Eye (tissue), 1 donor: ENCODE measurements at regions not wholly inside any gene's neighbourhood (a gene's known extent, or its start where the extent isn't known, plus 50 kb on each side); places are given as distances from the start of the nearest gene placed in this dataset.
"Not testable (repeated sequence)": the region's sequence is repeated elsewhere in the genome, so short reads cannot be mapped to it uniquely, and the experiment has no call there.

Experiments used
- DNase-seq: peaks from one replicate; pipeline ENCODE4 v3.0.0-alpha.2; 2015

- no peak for DNase-seq
Observed at GRCh38 chr2:107648781-107649404, 177.8 kb upstream of the RGPD4 start.

DNA sequence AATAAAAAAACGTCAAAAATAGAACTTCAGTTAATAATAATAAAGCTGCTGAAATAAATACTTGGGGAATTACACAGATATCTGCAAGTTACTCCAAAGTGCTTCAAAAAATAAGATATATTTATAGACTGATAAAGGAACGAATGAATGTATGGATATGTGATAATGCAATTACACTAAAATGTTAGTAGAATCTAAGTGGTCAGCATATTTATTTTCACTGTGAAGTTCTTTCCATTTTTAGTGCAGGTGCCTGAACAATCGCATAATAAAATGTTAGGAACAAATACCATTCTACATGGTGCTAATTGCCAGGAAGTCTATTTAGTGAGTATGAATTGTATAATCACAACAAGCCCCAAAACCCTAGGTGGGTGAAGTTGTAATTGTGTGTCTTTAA lies 169.6 kb upstream of the RGPD4 start:
- no peak for DNase-seq

- DNase-seq = no peak
Observed at GRCh38 chr2:107663632-107664031, 163.1 kb upstream of the RGPD4 start.

DNA sequence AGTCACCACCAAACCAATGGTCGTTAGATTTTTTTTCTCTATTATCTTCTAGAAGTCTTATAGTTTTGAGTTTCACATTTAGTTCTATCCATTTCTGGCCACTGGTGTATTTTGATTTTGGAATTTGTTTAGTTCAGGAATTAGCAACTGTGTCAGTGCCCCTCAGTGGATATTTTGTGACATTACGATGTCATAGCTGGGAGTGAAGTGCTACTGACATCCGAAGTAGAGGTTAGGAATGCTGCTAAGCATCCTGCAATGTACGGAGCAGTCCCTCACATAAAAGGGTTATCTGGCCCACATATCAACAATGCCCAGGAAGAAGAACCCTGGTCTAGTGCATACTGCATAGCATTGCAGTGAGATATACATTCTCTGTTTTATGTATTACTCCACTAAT lies 157.4 kb upstream of the RGPD4 start:
- DNase-seq = peak; percentile 28

DNA sequence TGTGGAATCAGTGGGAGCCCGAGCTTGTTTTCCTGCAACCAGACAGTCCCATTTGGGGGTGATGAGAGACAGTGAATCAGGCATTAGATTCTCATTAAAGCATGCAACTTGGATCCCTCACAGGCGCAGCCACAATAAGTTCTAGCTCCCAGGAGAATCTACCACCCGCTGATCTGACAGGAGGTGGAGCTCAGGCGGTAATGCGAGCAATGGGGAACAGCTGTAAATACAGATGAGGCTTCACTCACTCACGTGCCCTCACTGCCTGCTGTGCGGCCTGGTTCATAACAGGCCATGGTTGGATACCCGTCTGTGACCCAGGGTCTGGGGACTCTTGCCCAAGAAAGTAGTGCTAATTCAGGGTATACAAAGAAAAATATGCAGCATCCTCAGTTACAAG lies 144.8 kb upstream of the RGPD4 start:
- DNase-seq = no peak

- DNase-seq = no peak
Observed at GRCh38 chr2:107684421-107684820, 142.3 kb upstream of the RGPD4 start.

DNA sequence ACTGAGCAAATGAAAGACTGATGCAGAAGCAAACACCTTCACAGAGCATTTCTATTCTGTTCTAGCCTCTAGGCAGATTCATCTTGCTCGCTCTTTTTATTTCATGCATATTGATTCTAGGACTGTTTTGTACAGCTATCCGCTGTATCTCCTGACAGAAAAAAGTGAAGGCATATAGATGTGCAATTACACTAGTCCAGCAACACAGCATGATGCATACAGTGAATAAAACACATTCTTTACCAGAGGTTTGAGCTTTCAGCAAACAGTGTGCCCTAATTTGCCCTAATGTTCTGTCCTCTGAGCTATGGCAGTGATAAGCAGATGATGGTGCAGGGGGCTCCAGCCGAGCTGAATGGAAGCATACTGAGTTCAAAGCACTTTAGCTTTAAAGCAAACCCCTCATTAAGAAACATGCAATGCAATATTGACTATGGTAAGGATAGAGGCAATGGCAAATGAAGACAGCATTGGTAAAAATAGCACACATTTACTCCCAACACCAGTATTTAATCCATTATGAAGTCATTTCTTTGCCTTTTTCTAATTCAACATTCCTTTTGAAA lies 141.2 kb upstream of the RGPD4 start:
- DNase-seq = peak; percentile 19

- peak; percentile 13 for DNase-seq
Observed at GRCh38 chr2:107687073-107687472, 139.6 kb upstream of the RGPD4 start.

DNA sequence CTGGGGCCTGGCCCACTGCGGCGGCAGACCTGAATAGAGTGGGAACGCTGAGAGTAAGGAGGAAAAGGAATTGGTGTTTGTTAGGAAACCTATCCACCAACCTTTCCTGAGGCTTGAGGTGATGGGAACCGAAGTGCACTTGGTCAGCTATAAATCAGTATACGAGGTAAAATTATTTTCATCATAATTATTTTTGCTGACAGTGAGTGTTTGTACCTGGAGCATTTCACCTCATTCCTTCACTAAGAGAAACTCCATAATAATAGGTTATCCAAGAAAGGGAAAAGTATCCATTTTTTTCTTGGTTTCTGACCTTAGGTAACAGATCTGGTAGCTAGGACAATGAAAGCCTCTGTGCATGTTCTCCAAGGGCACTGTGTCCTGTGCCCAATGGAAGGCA lies 138.6 kb upstream of the RGPD4 start:
- DNase-seq = no peak

DNA sequence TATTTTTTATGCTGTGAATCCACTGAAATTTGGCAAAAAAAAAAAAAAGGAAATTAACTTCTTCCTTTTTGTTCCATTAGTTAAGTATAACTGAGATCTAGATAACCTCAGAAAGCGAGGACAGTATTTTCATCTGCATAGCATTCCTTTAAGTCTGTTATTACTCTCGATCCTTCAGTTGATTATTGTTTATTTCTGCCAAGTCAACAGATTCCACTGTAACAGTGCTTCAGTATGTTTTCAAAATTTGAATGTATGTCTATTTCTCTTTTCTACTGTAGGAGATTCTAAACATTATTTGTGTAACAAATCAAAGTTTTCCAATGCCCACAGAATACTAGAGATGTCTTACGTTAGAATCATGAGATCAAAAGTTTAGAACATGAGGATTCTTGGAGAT lies 133.1 kb upstream of the RGPD4 start:
- DNase-seq = no peak

DNA sequence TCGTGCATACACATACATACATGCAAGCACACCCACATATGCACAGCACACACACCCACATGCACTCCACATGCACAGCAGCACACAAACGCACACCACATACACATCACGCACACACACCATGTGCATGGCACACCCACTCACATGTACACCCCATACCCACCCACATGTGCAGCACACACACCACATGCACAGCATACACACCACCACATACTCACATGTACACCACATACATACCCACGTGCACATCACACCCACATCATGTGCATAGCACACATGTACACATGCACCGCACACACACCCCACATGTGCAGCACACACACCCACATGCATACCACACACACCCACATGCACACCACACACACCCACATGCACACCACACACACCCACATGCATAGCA lies 132.0 kb upstream of the RGPD4 start:
- DNase-seq = no peak

GRCh38 chr2:107697385-107697784 lies 129.3 kb upstream of the RGPD4 start:
- DNase-seq = no peak

GRCh38 chr2:107698861-107699260 lies 127.8 kb upstream of the RGPD4 start:
- DNase-seq = no peak

DNA sequence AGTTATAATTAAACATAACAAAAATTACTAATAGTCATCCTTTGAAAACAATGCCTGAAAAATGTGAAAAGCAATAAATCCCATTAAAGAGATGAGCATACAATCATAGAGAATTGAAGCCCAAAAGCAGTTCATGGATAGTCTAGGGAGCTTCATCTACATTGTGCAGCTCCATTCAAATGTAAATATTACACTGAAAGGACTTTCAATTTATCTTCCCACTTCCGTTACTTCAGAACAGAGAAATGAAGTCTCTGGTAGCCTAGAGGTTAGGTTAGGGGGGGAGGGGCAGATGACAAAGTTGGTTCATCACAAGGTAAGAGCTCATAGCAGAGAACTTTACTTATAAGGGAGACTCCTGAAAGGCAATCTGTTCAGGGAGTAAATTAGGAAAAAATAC lies 126.6 kb upstream of the RGPD4 start:
- no peak for DNase-seq

DNA sequence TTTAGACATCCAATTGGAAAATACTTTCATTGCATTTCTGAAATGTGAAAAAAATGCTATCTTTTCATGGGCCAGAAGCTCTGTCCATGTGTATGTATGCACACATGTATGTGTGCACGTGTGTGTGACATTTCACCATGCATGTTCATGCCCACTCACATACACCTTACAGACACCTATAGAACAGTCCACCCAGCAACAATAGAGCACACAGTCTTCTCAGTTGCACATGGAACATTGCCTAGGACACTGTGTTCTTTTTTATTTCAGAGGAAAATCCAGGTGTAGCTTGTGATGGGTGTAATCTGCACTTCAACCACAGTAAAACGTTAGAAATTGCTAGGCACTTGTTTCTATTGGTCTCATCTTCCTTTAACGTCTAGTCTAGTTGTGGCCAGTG lies 114.8 kb upstream of the RGPD4 start:
- DNase-seq = no peak

DNA sequence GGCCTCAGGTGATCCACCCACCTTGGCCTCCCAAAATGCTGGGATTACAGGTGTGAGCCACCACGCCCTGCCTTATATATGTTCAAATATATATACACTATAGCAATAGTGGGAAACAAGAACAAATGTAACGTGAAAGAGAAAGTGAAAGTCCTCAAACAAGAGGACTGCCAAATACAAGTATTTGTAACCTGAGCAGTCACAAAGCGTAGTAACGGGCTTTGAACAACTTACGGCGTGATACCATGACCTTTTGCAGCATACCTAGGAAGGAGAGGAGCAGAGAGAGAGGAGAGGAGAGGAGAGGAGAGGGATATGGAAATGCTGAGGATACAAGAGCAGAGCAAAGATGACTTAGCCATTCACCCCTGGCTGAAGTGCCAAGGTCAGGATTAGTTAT lies 113.8 kb upstream of the RGPD4 start:
- no peak for DNase-seq

GRCh38 chr2:107717661-107718060 lies 109.0 kb upstream of the RGPD4 start:
- DNase-seq = no peak

- DNase-seq = no peak
Observed at GRCh38 chr2:107719141-107719540, 107.6 kb upstream of the RGPD4 start.

GRCh38 chr2:107719836-107720235 lies 106.9 kb upstream of the RGPD4 start:
- peak; percentile 59 for DNase-seq

GRCh38 chr2:107721178-107721577 lies 105.5 kb upstream of the RGPD4 start:
- no peak for DNase-seq

DNA sequence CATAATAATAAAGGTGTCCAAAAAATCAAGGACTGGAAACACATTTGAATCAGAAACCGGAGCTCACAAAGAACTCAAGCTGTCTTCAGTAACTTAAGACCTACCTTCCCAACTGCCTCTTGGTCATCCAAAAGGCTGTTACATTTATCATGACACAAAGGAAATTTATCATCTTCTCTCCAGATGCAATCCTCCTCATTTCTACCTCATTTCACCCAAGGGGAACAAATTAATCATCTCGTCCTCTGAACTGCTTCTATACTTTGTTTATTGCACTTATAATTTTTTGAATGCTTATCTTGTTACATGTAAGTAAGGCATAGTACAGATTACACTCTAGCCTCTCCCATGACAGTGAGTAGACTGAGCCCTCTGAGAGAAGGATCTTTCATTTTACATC lies 105.1 kb upstream of the RGPD4 start:
- no peak for DNase-seq

GRCh38 chr2:107725824-107726223 lies 100.9 kb upstream of the RGPD4 start:
- DNase-seq = not testable (repeated sequence)

DNA sequence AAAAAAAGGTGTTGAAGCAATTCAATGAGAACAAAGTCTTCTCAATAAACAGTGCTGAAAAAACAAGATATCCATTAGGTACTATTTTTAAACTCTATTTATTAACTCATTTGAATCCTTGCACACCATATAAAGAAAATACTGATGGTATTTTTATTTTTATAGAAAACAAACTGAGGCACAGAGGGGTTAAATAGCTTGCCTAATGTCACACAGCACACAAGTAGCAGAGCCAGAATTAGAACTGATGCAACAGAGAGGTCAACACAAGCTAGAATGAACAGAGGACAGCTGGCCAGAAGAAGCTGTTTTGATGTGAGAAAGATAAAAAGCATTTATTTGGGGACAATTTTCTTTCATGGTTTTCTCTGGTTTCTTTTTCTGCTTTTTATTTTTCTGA lies 99.4 kb upstream of the RGPD4 start:
- no peak for DNase-seq

DNA sequence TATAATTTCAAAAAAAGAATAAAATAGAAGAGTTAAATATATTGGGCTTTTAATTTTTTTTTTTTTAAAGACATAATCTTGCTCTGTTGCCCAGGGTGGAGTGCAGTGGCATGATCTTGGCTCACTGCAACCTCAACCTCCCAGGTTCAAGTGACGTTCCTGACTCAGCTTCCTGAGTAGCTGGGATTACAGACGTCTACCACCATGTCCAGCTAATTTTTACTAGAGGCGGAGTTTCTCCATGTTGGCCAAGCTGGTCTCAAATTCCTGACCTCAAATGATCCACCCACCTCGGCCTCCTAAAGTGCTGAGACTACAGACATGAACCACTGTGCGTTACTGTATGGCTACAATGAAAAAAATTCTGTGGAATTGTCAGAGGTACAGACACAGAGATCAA lies 98.1 kb upstream of the RGPD4 start:
- DNase-seq = no peak

- no peak for DNase-seq
Observed at GRCh38 chr2:107729440-107729839, 97.3 kb upstream of the RGPD4 start.
